ENCODE measurements at regions not wholly inside any gene's neighbourhood (a gene's known extent, or its start where the extent isn't known, plus 50 kb on each side); places are given as distances from the start of the nearest gene placed in this dataset.
A peak's percentile ranks its signal among the peaks of the same experiment; 100 is the strongest.

DNA sequence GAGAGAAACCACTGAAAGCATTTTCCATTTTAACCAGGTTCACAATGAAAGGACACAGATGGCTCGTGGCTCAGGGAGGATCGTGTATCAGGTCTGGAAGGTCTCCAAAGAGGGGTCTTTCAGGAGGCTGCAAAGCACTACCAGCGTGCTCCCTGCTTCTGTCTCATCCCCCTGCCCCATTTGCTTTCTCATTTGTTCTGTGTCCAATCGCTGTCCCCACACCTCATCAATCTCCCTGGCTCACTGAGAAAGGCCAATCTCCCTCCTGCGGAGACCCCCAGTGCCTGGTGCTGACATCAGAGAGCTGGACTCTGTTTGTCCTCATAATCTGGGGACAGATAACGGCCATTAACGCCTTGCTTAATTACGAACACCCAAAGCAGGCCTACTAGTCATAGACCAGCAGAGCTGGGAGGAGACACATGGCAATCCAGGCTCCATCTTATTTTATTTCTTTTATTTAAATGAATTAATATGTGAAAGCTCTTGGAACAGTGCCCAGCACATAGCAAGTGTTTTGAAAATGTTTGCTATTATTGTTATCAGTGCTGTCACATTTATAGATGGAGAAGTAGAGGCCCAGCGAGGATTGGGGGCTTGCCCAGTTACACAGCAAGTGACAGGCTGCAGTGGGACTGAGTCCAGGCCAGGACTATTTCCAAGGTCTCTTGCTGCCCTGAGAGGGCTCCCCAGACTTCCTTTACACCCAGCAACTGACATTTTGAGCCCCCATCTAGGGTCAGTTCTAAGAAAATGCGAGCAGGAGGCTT lies 341.0 kb upstream of the USP24 start:
- H3K36me3 ChIP-seq (ENCODE audit: control insufficient read depth, insufficient read depth, low read length), result no peaks in the 10 kb centered on the region
- H3K4me1 ChIP-seq (ENCODE audit: control insufficient read depth, insufficient read depth, low read length), result peaks cover 9% of the 10 kb centered on the region
- H3K9ac ChIP-seq (ENCODE audit: extremely low read depth, low read length, poor library complexity, severe bottlenecking), result no peak overlapping the region
- TF ChIP-seq, protein P1, sequence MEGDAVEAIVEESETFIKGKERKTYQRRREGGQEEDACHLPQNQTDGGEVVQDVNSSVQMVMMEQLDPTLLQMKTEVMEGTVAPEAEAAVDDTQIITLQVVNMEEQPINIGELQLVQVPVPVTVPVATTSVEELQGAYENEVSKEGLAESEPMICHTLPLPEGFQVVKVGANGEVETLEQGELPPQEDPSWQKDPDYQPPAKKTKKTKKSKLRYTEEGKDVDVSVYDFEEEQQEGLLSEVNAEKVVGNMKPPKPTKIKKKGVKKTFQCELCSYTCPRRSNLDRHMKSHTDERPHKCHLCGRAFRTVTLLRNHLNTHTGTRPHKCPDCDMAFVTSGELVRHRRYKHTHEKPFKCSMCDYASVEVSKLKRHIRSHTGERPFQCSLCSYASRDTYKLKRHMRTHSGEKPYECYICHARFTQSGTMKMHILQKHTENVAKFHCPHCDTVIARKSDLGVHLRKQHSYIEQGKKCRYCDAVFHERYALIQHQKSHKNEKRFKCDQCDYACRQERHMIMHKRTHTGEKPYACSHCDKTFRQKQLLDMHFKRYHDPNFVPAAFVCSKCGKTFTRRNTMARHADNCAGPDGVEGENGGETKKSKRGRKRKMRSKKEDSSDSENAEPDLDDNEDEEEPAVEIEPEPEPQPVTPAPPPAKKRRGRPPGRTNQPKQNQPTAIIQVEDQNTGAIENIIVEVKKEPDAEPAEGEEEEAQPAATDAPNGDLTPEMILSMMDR (conservative IDR thresholded peaks at IDR 0.05), result no peak
- H3K27me3 ChIP-seq (ENCODE audit: control insufficient read depth, insufficient read depth, low read length, poor library complexity, severe bottlenecking), result peaks cover 24% of the 10 kb centered on the region
- peak overlapping the region; percentile 38 for H3K27ac Mint-ChIP-seq
- H3K4me3 ChIP-seq (ENCODE audit: low read length), result no peak overlapping the region
- no peaks in the 10 kb centered on the region for H3K36me3 Mint-ChIP-seq (ENCODE audit: low read depth)
- WGBS, 2 experiments (ENCODE audit: insufficient coverage in 1 of 2, insufficient read length in 1 of 2), result 81 to 82% methylated on average over 6 to 10 of the region's 10 CpGs
- H3K4me3 Mint-ChIP-seq, result no peak overlapping the region
- peaks cover 7% of the 10 kb centered on the region for H3K9me3 ChIP-seq (ENCODE audit: control insufficient read depth, low read length)
- peaks cover 3% of the 10 kb centered on the region for H3K27me3 Mint-ChIP-seq (ENCODE audit: insufficient read depth)
- no peaks in the 10 kb centered on the region for H3K9me3 Mint-ChIP-seq
- peaks cover 13% of the 10 kb centered on the region for H3K4me1 Mint-ChIP-seq
- peak; percentile 72 for DNase-seq
- no peak overlapping the region for H3K27ac ChIP-seq (ENCODE audit: low read depth, low read length)

DNA sequence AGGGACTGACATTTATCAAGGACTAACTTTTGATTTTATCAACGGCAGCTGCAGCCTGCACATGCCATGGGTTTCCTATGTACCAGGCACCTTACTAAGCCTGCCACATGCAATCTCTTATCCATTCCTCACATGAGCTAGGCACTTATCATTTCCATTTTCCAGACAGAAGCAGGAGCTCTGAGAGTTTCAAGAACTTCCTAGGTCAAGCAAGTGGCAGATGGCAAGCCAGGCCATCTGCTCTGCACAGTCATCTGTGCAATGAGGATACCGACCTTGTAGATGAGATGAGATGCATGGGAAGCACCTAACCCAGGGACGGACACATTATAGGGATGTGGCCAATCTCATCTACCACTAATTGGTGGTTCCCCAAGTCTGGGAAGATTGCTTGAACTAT lies 339.4 kb upstream of the USP24 start:
- peaks cover 3% of the 10 kb centered on the region for H3K27me3 Mint-ChIP-seq (ENCODE audit: insufficient read depth)

GRCh38 chr1:55552636-55553035 lies 337.5 kb upstream of the USP24 start:
- H3K4me1 Mint-ChIP-seq, result peaks cover 20% of the 10 kb centered on the region
- peaks cover 11% of the 10 kb centered on the region for H3K27me3 ChIP-seq (ENCODE audit: control insufficient read depth, insufficient read depth, low read length, poor library complexity, severe bottlenecking)
- no peak overlapping the region for H3K27ac ChIP-seq (ENCODE audit: low read depth, low read length)
- H3K36me3 Mint-ChIP-seq (ENCODE audit: low read depth), result no peaks in the 10 kb centered on the region
- H3K27ac Mint-ChIP-seq, result no peak overlapping the region
- TF ChIP-seq, protein P1 (conservative IDR thresholded peaks at IDR 0.05), result no peak
- H3K9me3 ChIP-seq (ENCODE audit: control insufficient read depth, low read length), result peaks cover 7% of the 10 kb centered on the region
- H3K4me3 ChIP-seq (ENCODE audit: low read length), result no peak overlapping the region
- 60 to 97% methylated on average over 1 to 3 of the region's 3 CpGs for WGBS, 2 experiments (ENCODE audit: insufficient coverage in 1 of 2, insufficient read length in 1 of 2)
- no peaks in the 10 kb centered on the region for H3K36me3 ChIP-seq (ENCODE audit: control insufficient read depth, insufficient read depth, low read length)
- DNase-seq, result no peak
- no peak overlapping the region for H3K9ac ChIP-seq (ENCODE audit: extremely low read depth, low read length, poor library complexity, severe bottlenecking)
- peaks cover 9% of the 10 kb centered on the region for H3K4me1 ChIP-seq (ENCODE audit: control insufficient read depth, insufficient read depth, low read length)
- H3K4me3 Mint-ChIP-seq, result no peak overlapping the region
- H3K27me3 Mint-ChIP-seq (ENCODE audit: insufficient read depth), result peaks cover 3% of the 10 kb centered on the region
- H3K9me3 Mint-ChIP-seq, result no peaks in the 10 kb centered on the region

More for the DNA sequence above, 339.4 kb upstream of the USP24 start:
- Mint-ChIP-seq H3K27ac (no peak overlapping the region), H3K4me1 (peaks cover 13% of the 10 kb centered on the region), H3K9me3 (no peaks in the 10 kb centered on the region), H3K4me3 (no peak overlapping the region), H3K36me3 (ENCODE audit: low read depth) (no peaks in the 10 kb centered on the region)
- Histone ChIP-seq H3K27me3 (ENCODE audit: control insufficient read depth, insufficient read depth, low read length, poor library complexity, severe bottlenecking) (peaks cover 20% of the 10 kb centered on the region), H3K9ac (ENCODE audit: extremely low read depth, low read length, poor library complexity, severe bottlenecking) (no peak overlapping the region), H3K4me3 (ENCODE audit: low read length) (no peak overlapping the region), H3K27ac (ENCODE audit: low read depth, low read length) (no peak overlapping the region), H3K36me3 (ENCODE audit: control insufficient read depth, insufficient read depth, low read length) (no peaks in the 10 kb centered on the region), H3K4me1 (ENCODE audit: control insufficient read depth, insufficient read depth, low read length) (peaks cover 9% of the 10 kb centered on the region), H3K9me3 (ENCODE audit: control insufficient read depth, low read length) (peaks cover 7% of the 10 kb centered on the region)
- WGBS, 2 experiments (ENCODE audit: insufficient coverage in 1 of 2, insufficient read length in 1 of 2), result 87% methylated on average over 3 of the region's 3 CpGs
- TF ChIP-seq, protein P1 (conservative IDR thresholded peaks at IDR 0.05), result no peak
- no peak for DNase-seq

All from endodermal cell (in vitro differentiated cells).